H1 (cell line): ENCODE measurements at regions not wholly inside any gene's neighbourhood (a gene's known extent, or its start where the extent isn't known, plus 50 kb on each side); places are given as distances from the start of the nearest gene placed in this dataset.

Experiments
- CTCF ChIA-PET: fragments of 300-600 bp; sonication (Branson Sonifier 250); formaldehyde crosslinking; loops from one replicate; lab custom pipeline; 2021; ENCODE audit not compliant: partially characterized antibody; lab: Charles Lee
- POLR2A ChIA-PET: fragments of 300-600 bp; sonication (Branson Sonifier 250); formaldehyde crosslinking; loops from one replicate; lab custom pipeline; 2021; ENCODE audit warnings: inconsistent platforms; ENCODE audit not compliant: partially characterized antibody; lab: Charles Lee
- DNase-seq, 2 experiments: peaks; one replicate each; pipeline versions ENCODE4 v3.0.0 to v3.0.0-alpha.2; 2010 to 2022; ENCODE audit warnings: low spot score in 2 of 2, low read depth in 1 of 2, mixed read lengths in 1 of 2
- FAIRE-seq: peaks from 2 replicates; lab custom pipeline; 2011; peaks lifted over from hg19 to GRCh38; lab: Jason Lieb, UNC
- H2AFZ ChIP-seq: 2 replicates; pipeline ENCODE4 v1.8.1; 2012; ENCODE audit warnings: low read length, inconsistent platforms
- H2AK5ac ChIP-seq: 2 replicates; pipeline ENCODE4 v1.6.1; 2013; ENCODE audit warnings: low read depth, low read length
- H2BK120ac ChIP-seq: replicated peaks from 2 replicates; pipeline ENCODE3; 2013; ENCODE audit warnings: low read depth, low read length, inconsistent platforms
- H2BK12ac ChIP-seq: 2 replicates; pipeline ENCODE4 v1.6.1; 2013; ENCODE audit warnings: low read depth, low read length
- H2BK15ac ChIP-seq: 2 replicates; pipeline ENCODE4 v1.6.1; 2013; ENCODE audit warnings: low read length
- H2BK20ac ChIP-seq: 2 replicates; pipeline ENCODE4 v1.6.1; 2013; ENCODE audit warnings: low read length
- H2BK5ac ChIP-seq: 2 replicates; pipeline ENCODE4 v1.6.1; 2013; ENCODE audit warnings: low read depth, low read length
- H3K14ac ChIP-seq: 2 replicates; pipeline ENCODE4 v1.6.1; 2013; ENCODE audit warnings: inconsistent platforms; ENCODE audit not compliant: insufficient read length
- H3K18ac ChIP-seq: 2 replicates; pipeline ENCODE4 v1.6.1; 2013; ENCODE audit warnings: low read length; ENCODE audit errors: extremely low read depth
- H3K23ac ChIP-seq: 2 replicates; pipeline ENCODE4 v1.6.1; 2013; ENCODE audit warnings: inconsistent platforms; ENCODE audit not compliant: insufficient read length
- H3K23me2 ChIP-seq: 2 replicates; pipeline ENCODE4 v1.6.1; 2013; ENCODE audit warnings: low read depth, low read length
- H3K27ac ChIP-seq: 2 replicates; pipeline ENCODE4 v1.6.1; 2011; ENCODE audit warnings: low read depth, low read length, inconsistent platforms
- H3K27me3 ChIP-seq, 4 experiments: replicated peaks in 1 of 4; 1 replicate in 1 of 4; 2 replicates in 3 of 4; pipeline versions ENCODE4 v1.6.1 to v1.8.1; 2011 to 2013; ENCODE audit warnings: low read length in 3 of 4, mild to moderate bottlenecking in 3 of 4, inconsistent platforms in 2 of 4, mixed read lengths in 2 of 4, moderate library complexity in 1 of 4; ENCODE audit not compliant: control insufficient read depth in 3 of 4, insufficient read depth in 3 of 4; ENCODE audit errors: extremely low read depth in 1 of 4
- H3K36me3 ChIP-seq, 4 experiments: 2 replicates each; pipeline versions ENCODE4 v1.6.1 to v1.8.1; 2011 to 2013; ENCODE audit warnings: mild to moderate bottlenecking in 4 of 4, low read length in 3 of 4, moderate library complexity in 2 of 4, control low read depth in 1 of 4, inconsistent platforms in 1 of 4; ENCODE audit not compliant: insufficient read depth in 4 of 4, control insufficient read depth in 2 of 4
- H3K4ac ChIP-seq: replicated peaks from 2 replicates; pipeline ENCODE3; 2013; ENCODE audit warnings: low read length, low read depth, mixed read lengths, inconsistent platforms; ENCODE audit not compliant: insufficient read length
- H3K4me1 ChIP-seq, 4 experiments: replicated peaks in 1 of 4; 1 replicate in 1 of 4; 2 replicates in 3 of 4; pipeline versions ENCODE4 v1.6.1 to v1.8.1; 2011 to 2013; ENCODE audit warnings: low read length in 3 of 4, inconsistent platforms in 2 of 4, mixed read lengths in 1 of 4; ENCODE audit not compliant: insufficient read depth in 4 of 4, control insufficient read depth in 3 of 4
- H3K4me2 ChIP-seq, 2 experiments: 2 replicates each; pipeline versions ENCODE4 v1.6.1 to v1.8.1; 2011 to 2013; ENCODE audit warnings: low read depth in 2 of 2, low read length in 2 of 2, control low read depth in 1 of 2, inconsistent platforms in 1 of 2, mild to moderate bottlenecking in 1 of 2; ENCODE audit not compliant: insufficient read depth in 1 of 2
- H3K4me3 ChIP-seq, 4 experiments: fragments of 200-600, 300-600 bp in 1 of 4; sonication (generic), shearing (Covaris generic), sonication (Bioruptor Twin) in 1 of 4; 2 replicates each; pipeline versions ENCODE4 v1.5.1 to v1.8.1; 2011 to 2016; ENCODE audit warnings: low read length in 4 of 4, low read depth in 3 of 4, control low read depth in 2 of 4, inconsistent platforms in 2 of 4, mild to moderate bottlenecking in 2 of 4, mixed read lengths in 1 of 4, moderate library complexity in 1 of 4; ENCODE audit not compliant: insufficient read depth in 2 of 4; ENCODE audit errors: extremely low read depth in 1 of 4
- H3K56ac ChIP-seq: replicated peaks from 2 replicates; pipeline ENCODE3; 2013; ENCODE audit warnings: low read depth, mild to moderate bottlenecking, mixed read lengths, low read length, inconsistent platforms; ENCODE audit not compliant: insufficient read length
- H3K79me1 ChIP-seq: 2 replicates; pipeline ENCODE4 v1.6.1; 2013; ENCODE audit warnings: low read depth, low read length, control low read depth
- H3K79me2 ChIP-seq, 2 experiments: 2 replicates each; pipeline versions ENCODE4 v1.6.1 to v1.8.1; 2012 to 2013; ENCODE audit warnings: low read length in 2 of 2, mild to moderate bottlenecking in 2 of 2, inconsistent platforms in 1 of 2; ENCODE audit not compliant: insufficient read depth in 2 of 2, control insufficient read depth in 1 of 2
- H3K9ac ChIP-seq, 4 experiments: replicated peaks in 1 of 4; 1 replicate in 1 of 4; 2 replicates in 3 of 4; pipeline versions ENCODE4 v1.6.1 to v1.8.1; 2011 to 2013; ENCODE audit warnings: low read depth in 3 of 4, low read length in 3 of 4, control low read depth in 2 of 4, mild to moderate bottlenecking in 2 of 4, moderate library complexity in 2 of 4, inconsistent platforms in 1 of 4; ENCODE audit errors: extremely low read depth in 1 of 4
- H3K9me3 ChIP-seq, 2 experiments: 2 replicates each; pipeline versions ENCODE4 v1.6.1 to v1.8.1; 2012 to 2013; ENCODE audit warnings: mild to moderate bottlenecking in 2 of 2, moderate library complexity in 2 of 2, control low read depth in 1 of 2, inconsistent platforms in 1 of 2, low read depth in 1 of 2, low read length in 1 of 2, mixed read lengths in 1 of 2; ENCODE audit not compliant: insufficient read depth in 2 of 2
- H4K20me1 ChIP-seq, 2 experiments: replicated peaks in 1 of 2; 2 replicates each; pipeline versions ENCODE3 to v1.8.1; 2011 to 2013; ENCODE audit warnings: inconsistent platforms in 2 of 2, low read length in 2 of 2, mild to moderate bottlenecking in 1 of 2; ENCODE audit not compliant: insufficient read depth in 2 of 2, control insufficient read depth in 1 of 2
- H4K5ac ChIP-seq: 2 replicates; pipeline ENCODE4 v1.6.1; 2013; ENCODE audit warnings: low read length, low read depth, mixed read lengths, inconsistent platforms; ENCODE audit not compliant: insufficient read length
- H4K8ac ChIP-seq: 2 replicates; pipeline ENCODE4 v1.8.0; 2013; ENCODE audit warnings: mild to moderate bottlenecking, moderate library complexity, low read length, inconsistent platforms; ENCODE audit not compliant: insufficient read depth; ENCODE audit errors: extremely low read depth
- H4K91ac ChIP-seq: replicated peaks from 2 replicates; pipeline ENCODE3; 2013; ENCODE audit warnings: low read length, mixed read lengths, inconsistent platforms; ENCODE audit not compliant: insufficient read length
- BACH1 ChIP-seq: IDR thresholded peaks from 2 replicates; pipeline ENCODE4 v1.6.1; 2012; ENCODE audit warnings: low read length, improper control_type of control experiment
- BCL11A ChIP-seq, 2 experiments: IDR thresholded peaks; one replicate each; pipeline ENCODE4 v1.6.1; 2011; ENCODE audit warnings: low read depth in 2 of 2, low read length in 2 of 2, mild to moderate bottlenecking in 2 of 2
- BRCA1 ChIP-seq: IDR thresholded peaks from 2 replicates; pipeline ENCODE4 v1.6.1; 2012; ENCODE audit warnings: low read depth, low read length, improper control_type of control experiment
- CEBPB ChIP-seq: IDR thresholded peaks from 2 replicates; pipeline ENCODE4 v1.6.1; 2012; ENCODE audit warnings: low read depth, low read length
- CREB1 ChIP-seq: IDR thresholded peaks from 2 replicates; pipeline ENCODE4 v1.6.1; 2012; ENCODE audit warnings: inconsistent platforms
- FOSL1 ChIP-seq: IDR thresholded peaks from 2 replicates; pipeline ENCODE4 v1.6.1; 2011; ENCODE audit warnings: mild to moderate bottlenecking, low read depth, low read length, moderate library complexity; ENCODE audit not compliant: insufficient read depth
- JUND ChIP-seq: IDR thresholded peaks from 2 replicates; pipeline ENCODE4 v1.6.1; 2011; ENCODE audit warnings: mild to moderate bottlenecking, improper control_type of control experiment, low read length
- NANOG ChIP-seq: IDR thresholded peaks from 2 replicates; pipeline ENCODE4 v1.6.1; 2011; ENCODE audit warnings: low read length, low read depth, mild to moderate bottlenecking, inconsistent platforms; ENCODE audit not compliant: insufficient read depth, poor library complexity, severe bottlenecking
- SAP30 ChIP-seq: fragments of 300-600 bp; sonication (generic); IDR thresholded peaks from 2 replicates; pipeline ENCODE4 v1.7.1; 2012; ENCODE audit warnings: low read length, moderate library complexity, mild to moderate bottlenecking, inconsistent platforms; ENCODE audit not compliant: insufficient read depth, insufficient replicate concordance
- SIRT6 ChIP-seq: IDR thresholded peaks from one replicate; pipeline ENCODE4 v1.7.1; 2012; ENCODE audit warnings: low read length, inconsistent platforms
- SP2 ChIP-seq: IDR thresholded peaks from 2 replicates; pipeline ENCODE4 v1.6.1; 2012; ENCODE audit warnings: mild to moderate bottlenecking, low read length, inconsistent platforms
- SP4 ChIP-seq: IDR thresholded peaks from 2 replicates; pipeline ENCODE4 v1.6.1; 2012; ENCODE audit warnings: low read length, inconsistent platforms
- SRF ChIP-seq: IDR thresholded peaks from 2 replicates; pipeline ENCODE4 v1.6.1; 2011; ENCODE audit warnings: mild to moderate bottlenecking, low read depth, low read length, moderate library complexity
- YY1 ChIP-seq: IDR thresholded peaks from 2 replicates; pipeline ENCODE4 v1.6.1; 2011; ENCODE audit warnings: low read depth, mild to moderate bottlenecking, low read length
- WGBS, 2 experiments: shearing (Covaris generic) in 1 of 2; methylation state at CpG; one replicate each; pipeline versions ENCODE4 v1.1.6 to v1.1.7; 2013 to 2015; ENCODE audit warnings: low lambda C conversion rate in 2 of 2, mixed read lengths in 2 of 2, inconsistent platforms in 1 of 2, low coverage in 1 of 2, missing lambda C conversion rate in 1 of 2; ENCODE audit not compliant: insufficient replicate concordance in 2 of 2, insufficient coverage in 1 of 2, insufficient read length in 1 of 2; ENCODE audit errors: extremely low coverage in 1 of 2, missing lambda C conversion rate in 1 of 2; 5-methylcytosine and 5-hydroxymethylcytosine counted together

- CTCF ChIA-PET, result interaction anchor here (0.9 kb wide), 1 partner anchor 23 kb away, joined by 3 read pairs; no protein-coding TSS in a partner anchor
- H3K9me3 ChIP-seq, result no peaks in the 10 kb centered on the region
- no peak overlapping the region for H4K91ac ChIP-seq
- H2BK15ac ChIP-seq, result no peak overlapping the region
- no peaks in the 10 kb centered on the region for H4K20me1 ChIP-seq
- H3K18ac ChIP-seq, result no peak overlapping the region
- no peak overlapping the region for H3K27ac ChIP-seq
- no peak overlapping the region for H3K14ac ChIP-seq
- no peak overlapping the region for H2BK5ac ChIP-seq
- POLR2A ChIA-PET, result no interaction called here
- 94% methylated on average over 2 of the region's 2 CpGs; no CpG with 5 or more reads in 1 of the 2 experiments for WGBS, 2 experiments
- H2BK120ac ChIP-seq, result no peak overlapping the region
- H3K4me1 ChIP-seq, result peaks cover 0 to 7% (median 2%) of the 10 kb centered on the region in 4 experiments; a peak in 4 of 7 replicates
- H3K23me2 ChIP-seq, result no peaks in the 10 kb centered on the region
- no peak overlapping the region for H4K8ac ChIP-seq
- H3K79me2 ChIP-seq, result no peaks in the 10 kb centered on the region
- H2AK5ac ChIP-seq, result no peak overlapping the region
- H3K27me3 ChIP-seq, result no peaks in the 10 kb centered on the region
- no peak overlapping the region for H3K56ac ChIP-seq
- no peak overlapping the region for H2BK12ac ChIP-seq
- H3K36me3 ChIP-seq, result no peaks in the 10 kb centered on the region
- no peak overlapping the region for H3K9ac ChIP-seq
- H3K79me1 ChIP-seq, result no peaks in the 10 kb centered on the region
- H2BK20ac ChIP-seq, result no peak overlapping the region
- FAIRE-seq (no peak), DNase-seq (no peak)
- no peak overlapping the region for H3K4me3 ChIP-seq
- H2AFZ ChIP-seq, result no peak overlapping the region
- H3K23ac ChIP-seq, result no peak overlapping the region
- H4K5ac ChIP-seq, result no peak overlapping the region
- H3K4me2 ChIP-seq, result no peak overlapping the region
- no peak overlapping the region for H3K4ac ChIP-seq
- TF ChIP-seq BCL11A (IDR thresholded peaks at IDR 0.05; ENCODE audit: low read depth in 2 of 2, low read length in 2 of 2) (no peak), JUND (no peak), BRCA1 (no peak), SRF (no peak), YY1 (no peak), SAP30 (no peak), SIRT6 (no peak), FOSL1 (no peak), CREB1 (no peak), BACH1 (no peak), CEBPB (no peak), SP4 (no peak), NANOG (no peak), SP2 (no peak)
Measured at GRCh38 chr1:194533641-194534040, 1347.2 kb upstream of the B3GALT2 start.
